ENCODE measurements at regions not wholly inside any gene's neighbourhood (a gene's known extent, or its start where the extent isn't known, plus 50 kb on each side); places are given as distances from the start of the nearest gene placed in this dataset.
"Not testable (repeated sequence)": the region's sequence is repeated elsewhere in the genome, so short reads cannot be mapped to it uniquely, and the experiment has no call there.

DNA sequence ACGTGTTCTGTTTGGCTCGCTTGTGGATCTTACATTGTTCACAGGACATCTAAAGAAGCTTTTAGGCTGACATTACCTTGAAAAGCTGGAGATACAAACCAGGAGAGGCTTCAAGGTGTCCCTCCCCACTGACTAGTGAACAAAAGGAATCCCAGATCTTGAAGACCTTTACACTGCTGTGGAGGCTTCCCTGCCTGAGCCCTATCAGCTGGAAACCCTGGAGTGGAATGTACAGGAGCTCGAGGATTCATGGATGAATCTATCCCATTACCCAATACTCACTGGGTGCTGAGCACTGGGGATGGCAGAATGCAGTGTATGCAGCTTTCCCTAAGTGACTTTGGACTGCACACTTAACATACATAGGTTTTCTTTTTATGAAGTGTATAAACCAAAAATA lies 82.3 kb upstream of the MFGE8 start:
- Histone ChIP-seq H3K4me1 (ENCODE audit: control insufficient read depth, extremely low read depth, insufficient read depth, low read length) (no peaks in the 10 kb centered on the region), H3K79me2 (ENCODE audit: control insufficient read depth, insufficient read depth, low read length) (no peaks in the 10 kb centered on the region), H2AFZ (ENCODE audit: low read length) (no peak overlapping the region), H3K27me3 (ENCODE audit: control insufficient read depth, insufficient read depth, low read length) (no peaks in the 10 kb centered on the region), H3K4me2 (ENCODE audit: extremely low read depth, insufficient read depth, low read length) (no peak overlapping the region), H3K36me3 (ENCODE audit: control insufficient read depth, insufficient read depth, low read length) (no peaks in the 10 kb centered on the region), H3K4me3 (replicated peaks in 1 of 4; ENCODE audit: control extremely low read depth in 1 of 4, insufficient read depth in 1 of 4, low read depth in 3 of 4, low read length in 4 of 4) (no peak overlapping the region), H3K9ac (ENCODE audit: insufficient read depth, low read length) (no peak overlapping the region), H3K27ac (ENCODE audit: insufficient read depth, low read length) (no peak overlapping the region), H3K9me3 (ENCODE audit: control insufficient read depth, insufficient read depth, low read depth, low read length) (no peaks in the 10 kb centered on the region), H4K20me1 (ENCODE audit: control insufficient read depth, extremely low read depth, insufficient read depth, low read length) (no peaks in the 10 kb centered on the region)
- no peak for TF ChIP-seq EZH2 (IDR thresholded peaks at IDR 0.05; ENCODE audit: low read length, missing control alignments)
- TF ChIP-seq, protein P1, sequence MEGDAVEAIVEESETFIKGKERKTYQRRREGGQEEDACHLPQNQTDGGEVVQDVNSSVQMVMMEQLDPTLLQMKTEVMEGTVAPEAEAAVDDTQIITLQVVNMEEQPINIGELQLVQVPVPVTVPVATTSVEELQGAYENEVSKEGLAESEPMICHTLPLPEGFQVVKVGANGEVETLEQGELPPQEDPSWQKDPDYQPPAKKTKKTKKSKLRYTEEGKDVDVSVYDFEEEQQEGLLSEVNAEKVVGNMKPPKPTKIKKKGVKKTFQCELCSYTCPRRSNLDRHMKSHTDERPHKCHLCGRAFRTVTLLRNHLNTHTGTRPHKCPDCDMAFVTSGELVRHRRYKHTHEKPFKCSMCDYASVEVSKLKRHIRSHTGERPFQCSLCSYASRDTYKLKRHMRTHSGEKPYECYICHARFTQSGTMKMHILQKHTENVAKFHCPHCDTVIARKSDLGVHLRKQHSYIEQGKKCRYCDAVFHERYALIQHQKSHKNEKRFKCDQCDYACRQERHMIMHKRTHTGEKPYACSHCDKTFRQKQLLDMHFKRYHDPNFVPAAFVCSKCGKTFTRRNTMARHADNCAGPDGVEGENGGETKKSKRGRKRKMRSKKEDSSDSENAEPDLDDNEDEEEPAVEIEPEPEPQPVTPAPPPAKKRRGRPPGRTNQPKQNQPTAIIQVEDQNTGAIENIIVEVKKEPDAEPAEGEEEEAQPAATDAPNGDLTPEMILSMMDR (conservative IDR thresholded peaks at IDR 0.05 in 1 of 2, IDR thresholded peaks at IDR 0.05 in 1 of 2; ENCODE audit: low read depth in 1 of 2, low read length in 2 of 2) = no peak
- no peak for DNase-seq (ENCODE audit: low read depth in 2 of 2)

DNA sequence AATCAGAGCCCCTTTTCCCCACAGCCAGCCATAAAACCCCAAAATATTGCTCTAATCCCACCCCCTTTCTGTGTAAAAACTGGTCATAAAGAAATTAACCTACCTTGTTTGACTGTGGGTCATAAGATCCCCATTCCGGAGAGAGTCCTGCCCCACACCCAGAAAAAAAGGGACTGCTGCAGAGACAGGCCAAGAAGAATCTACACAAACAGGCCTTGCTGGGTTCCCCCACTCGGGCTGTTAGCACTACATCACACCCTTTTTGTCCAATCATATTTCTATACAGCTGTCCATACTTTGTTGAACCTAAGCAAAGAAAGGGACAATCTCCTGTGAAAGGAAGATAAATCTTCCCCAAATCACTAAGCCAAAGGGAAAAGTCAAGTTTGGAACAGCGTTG lies 84.4 kb upstream of the MFGE8 start:
- no peak for DNase-seq (ENCODE audit: low read depth in 2 of 2)

GRCh38 chr15:88998980-88999713 lies 86.0 kb upstream of the MFGE8 start:
- Histone ChIP-seq H3K27ac (ENCODE audit: insufficient read depth, low read length) (no peak overlapping the region), H3K36me3 (ENCODE audit: control insufficient read depth, insufficient read depth, low read length) (no peaks in the 10 kb centered on the region), H4K20me1 (ENCODE audit: control insufficient read depth, extremely low read depth, insufficient read depth, low read length) (no peaks in the 10 kb centered on the region), H3K9ac (ENCODE audit: insufficient read depth, low read length) (no peak overlapping the region), H2AFZ (ENCODE audit: low read length) (no peak overlapping the region), H3K4me1 (ENCODE audit: control insufficient read depth, extremely low read depth, insufficient read depth, low read length) (peaks cover 13% of the 10 kb centered on the region), H3K4me2 (ENCODE audit: extremely low read depth, insufficient read depth, low read length) (no peak overlapping the region), H3K4me3 (replicated peaks in 1 of 4; ENCODE audit: control extremely low read depth in 1 of 4, insufficient read depth in 1 of 4, low read depth in 3 of 4, low read length in 4 of 4) (no peak overlapping the region), H3K9me3 (ENCODE audit: control insufficient read depth, insufficient read depth, low read depth, low read length) (no peaks in the 10 kb centered on the region), H3K27me3 (ENCODE audit: control insufficient read depth, insufficient read depth, low read length) (no peaks in the 10 kb centered on the region), H3K79me2 (ENCODE audit: control insufficient read depth, insufficient read depth, low read length) (no peaks in the 10 kb centered on the region)
- TF ChIP-seq, protein P1 (conservative IDR thresholded peaks at IDR 0.05 in 1 of 2, IDR thresholded peaks at IDR 0.05 in 1 of 2; ENCODE audit: low read depth in 1 of 2, low read length in 2 of 2) = no peak
- no peak for TF ChIP-seq EZH2 (IDR thresholded peaks at IDR 0.05; ENCODE audit: low read length, missing control alignments)
- DNase-seq (ENCODE audit: low read depth in 2 of 2) = no peak

More for the DNA sequence above, 84.4 kb upstream of the MFGE8 start:
- peaks cover 10% of the 10 kb centered on the region for H3K4me1 ChIP-seq (ENCODE audit: control insufficient read depth, extremely low read depth, insufficient read depth, low read length)
- H3K4me2 ChIP-seq (ENCODE audit: extremely low read depth, insufficient read depth, low read length) = no peak overlapping the region
- no peak for TF ChIP-seq EZH2 (IDR thresholded peaks at IDR 0.05; ENCODE audit: low read length, missing control alignments)
- TF ChIP-seq, protein P1 (conservative IDR thresholded peaks at IDR 0.05 in 1 of 2, IDR thresholded peaks at IDR 0.05 in 1 of 2; ENCODE audit: low read depth in 1 of 2, low read length in 2 of 2) = no peak
- H3K9ac ChIP-seq (ENCODE audit: insufficient read depth, low read length) = no peak overlapping the region
- no peaks in the 10 kb centered on the region for H3K36me3 ChIP-seq (ENCODE audit: control insufficient read depth, insufficient read depth, low read length)
- H3K9me3 ChIP-seq (ENCODE audit: control insufficient read depth, insufficient read depth, low read depth, low read length) = no peaks in the 10 kb centered on the region
- no peaks in the 10 kb centered on the region for H3K27me3 ChIP-seq (ENCODE audit: control insufficient read depth, insufficient read depth, low read length)
- H4K20me1 ChIP-seq (ENCODE audit: control insufficient read depth, extremely low read depth, insufficient read depth, low read length) = no peaks in the 10 kb centered on the region
- H3K27ac ChIP-seq (ENCODE audit: insufficient read depth, low read length) = no peak overlapping the region
- no peaks in the 10 kb centered on the region for H3K79me2 ChIP-seq (ENCODE audit: control insufficient read depth, insufficient read depth, low read length)
- no peak overlapping the region for H2AFZ ChIP-seq (ENCODE audit: low read length)
- no peak overlapping the region for H3K4me3 ChIP-seq (replicated peaks in 1 of 4; ENCODE audit: control extremely low read depth in 1 of 4, insufficient read depth in 1 of 4, low read depth in 3 of 4, low read length in 4 of 4)

- DNase-seq (ENCODE audit: low read depth in 2 of 2); H3K36me3 ChIP-seq (ENCODE audit: control insufficient read depth, insufficient read depth, low read length); H3K27me3 ChIP-seq (ENCODE audit: control insufficient read depth, insufficient read depth, low read length); H2AFZ ChIP-seq (ENCODE audit: low read length); H3K4me3 ChIP-seq (replicated peaks in 1 of 4; ENCODE audit: control extremely low read depth in 1 of 4, insufficient read depth in 1 of 4, low read depth in 3 of 4, low read length in 4 of 4); H3K9me3 ChIP-seq (ENCODE audit: control insufficient read depth, insufficient read depth, low read depth, low read length); H3K79me2 ChIP-seq (ENCODE audit: control insufficient read depth, insufficient read depth, low read length); H3K9ac ChIP-seq (ENCODE audit: insufficient read depth, low read length); H4K20me1 ChIP-seq (ENCODE audit: control insufficient read depth, extremely low read depth, insufficient read depth, low read length); H3K27ac ChIP-seq (ENCODE audit: insufficient read depth, low read length): not testable (repeated sequence)
- peak overlapping the region; percentile 25 for H3K4me2 ChIP-seq (ENCODE audit: extremely low read depth, insufficient read depth, low read length)
- peaks cover 13% of the 10 kb centered on the region for H3K4me1 ChIP-seq (ENCODE audit: control insufficient read depth, extremely low read depth, insufficient read depth, low read length)
These were observed 86.5 kb upstream of the ABHD2 start for GRCh38 chr15:89001708-89002275.
